HepG2 (cell line): ENCODE measurements at regions not wholly inside any gene's neighbourhood (a gene's known extent, or its start where the extent isn't known, plus 50 kb on each side); places are given as distances from the start of the nearest gene placed in this dataset.

Source experiments
- ATAC-seq: fragments of 200-7000 bp; cut with Tn5 transposase; 3 replicates; pipeline ENCODE4 v1.9.1; 2020; ENCODE audit warnings: mild to moderate bottlenecking, moderate library complexity
- BruUV-seq: library from RNA; stranded (reverse); fragments of 400-500 nt; replicated peaks from 2 replicates; lab custom pipeline; 2021; lab: Mats Ljungman, UMichigan
- CTCF ChIA-PET: fragments of 300-600 bp; formaldehyde crosslinking; extraction: SDS; loops from one replicate; lab custom pipeline; 2021; ENCODE audit warnings: low total read pairs, inconsistent platforms, low intra/inter-chr PET ratio; lab: Yijun Ruan, JAX
- POLR2A ChIA-PET: fragments of 350-600 bp; sonication (Branson Sonifier 250); formaldehyde crosslinking; loops from one replicate; lab custom pipeline; 2020; ENCODE audit warnings: antibody characterized with exemption, inconsistent platforms; lab: Yijun Ruan, JAX
- DNase-seq: peaks from one replicate; pipeline ENCODE4 v3.0.0-alpha.2; 2015; ENCODE audit warnings: low spot score
- FAIRE-seq: peaks from 3 replicates; lab custom pipeline; 2011; peaks lifted over from hg19 to GRCh38; lab: Jason Lieb, UNC
- H2AFZ ChIP-seq: one replicate; pipeline ENCODE4 v1.6.1; 2011; ENCODE audit warnings: low read length, inconsistent platforms
- H3K27ac ChIP-seq: fragments of 300-600 bp; 3 replicates; pipeline ENCODE4 v1.8.0; 2011; ENCODE audit warnings: mixed run types, mild to moderate bottlenecking, mixed read lengths, low read length, inconsistent platforms; ENCODE audit not compliant: insufficient read depth; ENCODE audit errors: extremely low read length
- H3K27me3 ChIP-seq, 2 experiments: fragments of 200-600 bp in 1 of 2; 2 replicates in 1 of 2; 3 replicates in 1 of 2; pipeline versions ENCODE4 v1.6.0 to v1.8.0; 2011; ENCODE audit warnings: low read length in 2 of 2, mild to moderate bottlenecking in 2 of 2, moderate library complexity in 2 of 2, inconsistent platforms in 1 of 2; ENCODE audit not compliant: insufficient read depth in 2 of 2, control insufficient read depth in 1 of 2
- H3K36me3 ChIP-seq, 2 experiments: fragments of 200-600 bp in 1 of 2; replicated peaks in 1 of 2; 2 replicates in 1 of 2; 3 replicates in 1 of 2; pipeline versions ENCODE4 v1.5.1 to v1.8.0; 2011; ENCODE audit warnings: low read length in 2 of 2, inconsistent platforms in 1 of 2; ENCODE audit not compliant: insufficient read depth in 2 of 2, control insufficient read depth in 1 of 2
- H3K4me1 ChIP-seq: 2 replicates; pipeline ENCODE4 v1.5.1; 2012; ENCODE audit warnings: low read length, inconsistent platforms; ENCODE audit not compliant: insufficient read depth
- H3K4me2 ChIP-seq: 2 replicates; pipeline ENCODE4 v1.6.0; 2011; ENCODE audit warnings: low read depth, low read length, inconsistent platforms
- H3K4me3 ChIP-seq, 3 experiments: fragments of 200-600 bp in 1 of 3; sonication (generic), shearing (Covaris generic) in 1 of 3; replicated peaks in 1 of 3; 2 replicates each; pipeline ENCODE4 v1.5.1; 2011 to 2016; ENCODE audit warnings: low read length in 3 of 3, inconsistent platforms in 2 of 3, low read depth in 2 of 3, mild to moderate bottlenecking in 2 of 3, control low read depth in 1 of 3, mixed read lengths in 1 of 3; ENCODE audit not compliant: insufficient read depth in 1 of 3
- H3K79me2 ChIP-seq: one replicate; pipeline ENCODE4 v1.6.1; 2011; ENCODE audit warnings: low read length, inconsistent platforms; ENCODE audit not compliant: insufficient read depth
- H3K9ac ChIP-seq: 2 replicates; pipeline ENCODE4 v1.6.0; 2011; ENCODE audit warnings: mild to moderate bottlenecking, low read depth, low read length, inconsistent platforms; ENCODE audit not compliant: insufficient read depth
- H3K9me3 ChIP-seq: 2 replicates; pipeline ENCODE4 v1.5.1; 2012; ENCODE audit warnings: mild to moderate bottlenecking, low read length
- H4K20me1 ChIP-seq: 2 replicates; pipeline ENCODE4 v1.6.0; 2011; ENCODE audit warnings: inconsistent platforms, mild to moderate bottlenecking, low read length, moderate library complexity; ENCODE audit not compliant: insufficient read depth
- ATAD3A ChIP-seq: sonication (generic); formaldehyde crosslinking; IDR thresholded peaks from 2 replicates; pipeline ENCODE4 v1.4.0; 2020; ENCODE audit warnings: missing genetic modification reagents
- CBX2 ChIP-seq, 2 experiments: fragments of 200-600 bp in 1 of 2; sonication (generic); formaldehyde crosslinking in 1 of 2; IDR thresholded peaks; 2 replicates each; pipeline versions ENCODE4 v1.7.0 to v1.8.1; 2018 to 2022; ENCODE audit warnings: low read depth in 2 of 2, low read length in 1 of 2, mild to moderate bottlenecking in 1 of 2, missing genetic modification reagents in 1 of 2
- MAX ChIP-seq: IDR thresholded peaks from 2 replicates; pipeline ENCODE4 v1.6.1; 2012; ENCODE audit warnings: inconsistent platforms
- ZNF362 ChIP-seq: sonication (generic); formaldehyde crosslinking; IDR thresholded peaks from 2 replicates; pipeline ENCODE4 v1.4.0; 2020; ENCODE audit warnings: missing genetic modification reagents, mild to moderate bottlenecking, borderline replicate concordance
- ZNF547 ChIP-seq: sonication (generic); formaldehyde crosslinking; IDR thresholded peaks from 2 replicates; pipeline ENCODE4 v1.5.1; 2020; ENCODE audit warnings: mild to moderate bottlenecking, missing genetic modification reagents
- ZNF558 ChIP-seq: sonication (generic); formaldehyde crosslinking; IDR thresholded peaks from 2 replicates; pipeline ENCODE4 v1.9.0; 2022; ENCODE audit warnings: mild to moderate bottlenecking, missing genetic modification reagents, borderline replicate concordance
- ZNF629 ChIP-seq: sonication (generic); formaldehyde crosslinking; conservative IDR thresholded peaks from 2 replicates; pipeline ENCODE4 v1.5.0; 2020; ENCODE audit warnings: missing genetic modification reagents
- WGBS: methylation state at CpG from one replicate; pipeline ENCODE4 v1.1.6; 2017; ENCODE audit warnings: low lambda C conversion rate; 5-methylcytosine and 5-hydroxymethylcytosine counted together
- in situ Hi-C: cut with HindIII; loops from 2 replicates; pipeline ENCODE4 v1.10.0; 2017; ENCODE audit warnings: low pct_unique_long_range_greater_than_20kb; ENCODE audit not compliant: extremely low pct_ligation_motif_present
- intact Hi-C: fragments of 100-400 bp; cut with micrococcal nuclease; formaldehyde crosslinking; loops from one replicate; pipeline ENCODE4 v1.10.0; 2022; ENCODE audit not compliant: unreplicated experiment

GRCh38 chr15:62323353-62323890 lies 158.3 kb upstream of the C2CD4B start:
- no peak overlapping the region for H3K27ac ChIP-seq
- 38% methylated on average over 8 of the region's 8 CpGs for WGBS
- H3K36me3 ChIP-seq = no peaks in the 10 kb centered on the region
- FAIRE-seq = no peak
- no peak for ATAC-seq
- no peak overlapping the region for H3K9ac ChIP-seq
- ChIA-PET POLR2A (no interaction called here), CTCF (no interaction called here)
- no peaks in the 10 kb centered on the region for H3K9me3 ChIP-seq
- no TSS peak for BruUV-seq
- no peak for DNase-seq
- intact Hi-C loops = no loop called here
- in situ Hi-C loops = loop anchor here (25.0 kb wide), 1 partner anchor 461 kb away; no protein-coding TSS in a partner anchor
- no peak overlapping the region for H3K4me3 ChIP-seq
- H3K27me3 ChIP-seq = peaks cover 0 to 14% of the 10 kb centered on the region in 2 experiments; a peak in 2 of 5 replicates
- no peak overlapping the region for H3K4me2 ChIP-seq
- peaks cover 7% of the 10 kb centered on the region; the same call in 1 of the 2 replicates for H3K4me1 ChIP-seq
- TF ChIP-seq ATAD3A (CRISPR knock-in tag) (no peak), ZNF629 (CRISPR knock-in tag) (no peak)
- no peaks in the 10 kb centered on the region for H4K20me1 ChIP-seq
- no peaks in the 10 kb centered on the region for H3K79me2 ChIP-seq
- no peak overlapping the region for H2AFZ ChIP-seq

DNA sequence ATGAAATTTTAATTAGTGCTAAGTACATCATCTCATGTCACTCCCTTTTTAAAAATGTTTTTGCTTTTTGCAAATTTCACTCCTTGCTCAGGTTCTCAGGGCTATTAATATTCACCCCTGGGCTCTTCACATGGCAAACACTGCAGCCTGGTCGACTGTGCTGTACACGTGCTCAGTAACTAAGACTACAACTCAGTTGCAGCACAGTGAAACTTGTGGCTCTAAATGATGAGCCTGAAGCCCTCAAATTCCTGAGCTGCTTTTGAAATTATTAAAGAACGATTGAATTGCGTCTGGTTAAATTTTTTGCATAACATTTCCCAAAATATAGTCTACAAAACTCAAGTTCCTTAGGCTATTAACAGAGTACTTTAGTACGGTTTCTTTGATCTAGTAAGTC lies 159.3 kb upstream of the C2CD4B start:
- POLR2A ChIA-PET = no interaction called here
- Histone ChIP-seq H3K4me2 (no peak overlapping the region), H3K9me3 (no peaks in the 10 kb centered on the region), H3K27ac (no peak overlapping the region), H3K4me1 (peaks cover 7% of the 10 kb centered on the region; the same call in 1 of the 2 replicates), H3K36me3 (no peaks in the 10 kb centered on the region), H3K4me3 (no peak overlapping the region), H2AFZ (no peak overlapping the region), H3K27me3 (peaks cover 0 to 14% of the 10 kb centered on the region in 2 experiments; a peak in 2 of 5 replicates), H3K9ac (no peak overlapping the region), H4K20me1 (no peaks in the 10 kb centered on the region), H3K79me2 (no peaks in the 10 kb centered on the region)
- intact Hi-C loops (no loop called here), in situ Hi-C loops (loop anchor here (25.0 kb wide), 1 partner anchor 462 kb away; no protein-coding TSS in a partner anchor)
- CTCF ChIA-PET = no interaction called here
- no TSS peak for BruUV-seq
- TF ChIP-seq CBX2 (IDR thresholded peaks at IDR 0.05; ENCODE audit: low read depth, low read length) = no peak
- no peak for TF ChIP-seq CBX2 (CRISPR knock-in tag; IDR thresholded peaks at IDR 0.05; ENCODE audit: low read depth)
- TF ChIP-seq ZNF558 (CRISPR knock-in tag) = no peak
- TF ChIP-seq ZNF547 (CRISPR knock-in tag) = no peak
- TF ChIP-seq MAX = no peak
- TF ChIP-seq ZNF362 = no peak
- ATAC-seq (no peak), FAIRE-seq (no peak), DNase-seq (no peak)
- WGBS = 19% methylated on average over 5 of the region's 5 CpGs
